ENCODE measurements at regions not wholly inside any gene's neighbourhood (a gene's known extent, or its start where the extent isn't known, plus 50 kb on each side); places are given as distances from the start of the nearest gene placed in this dataset.

- TF ChIP-seq CTCF (IDR thresholded peaks at IDR 0.05) (no peak), POLR2A (IDR thresholded peaks at IDR 0.05) (no peak)
Measured at GRCh38 chr6:22965889-22966288, 396.5 kb downstream of the HDGFL1 start.
